CD1c-positive myeloid dendritic cell (primary cell): ENCODE measurements at regions not wholly inside any gene's neighbourhood (a gene's known extent, or its start where the extent isn't known, plus 50 kb on each side); places are given as distances from the start of the nearest gene placed in this dataset.

Experiments used
- DNase-seq: peaks from one replicate; pipeline ENCODE4 v3.0.0-alpha.2; 2016; ENCODE audit errors: extremely low spot score

- DNase-seq = no peak
Observed at GRCh38 chr4:123497340-123497739, 100.7 kb downstream of the SPRY1 start.

DNA sequence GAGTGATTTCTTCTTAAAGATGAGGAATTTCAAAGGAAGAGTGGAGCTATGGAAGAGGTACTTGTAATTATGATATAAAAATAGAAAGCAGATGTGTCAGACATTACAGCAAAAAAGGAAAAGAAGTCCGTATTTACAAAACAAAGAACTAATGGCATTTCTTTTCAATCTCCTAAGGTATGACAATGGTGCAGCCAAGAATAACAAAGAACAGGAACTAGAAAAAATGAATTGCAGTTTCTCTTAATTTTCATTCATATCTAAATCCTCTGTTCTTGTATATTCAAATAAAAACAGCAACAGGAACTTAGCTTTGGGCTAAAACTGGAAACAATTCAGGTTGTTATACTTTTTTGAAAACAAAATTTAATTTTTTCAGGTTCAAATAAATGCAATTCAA is 105.1 kb downstream of the SPRY1 start:
- no peak for DNase-seq

DNA sequence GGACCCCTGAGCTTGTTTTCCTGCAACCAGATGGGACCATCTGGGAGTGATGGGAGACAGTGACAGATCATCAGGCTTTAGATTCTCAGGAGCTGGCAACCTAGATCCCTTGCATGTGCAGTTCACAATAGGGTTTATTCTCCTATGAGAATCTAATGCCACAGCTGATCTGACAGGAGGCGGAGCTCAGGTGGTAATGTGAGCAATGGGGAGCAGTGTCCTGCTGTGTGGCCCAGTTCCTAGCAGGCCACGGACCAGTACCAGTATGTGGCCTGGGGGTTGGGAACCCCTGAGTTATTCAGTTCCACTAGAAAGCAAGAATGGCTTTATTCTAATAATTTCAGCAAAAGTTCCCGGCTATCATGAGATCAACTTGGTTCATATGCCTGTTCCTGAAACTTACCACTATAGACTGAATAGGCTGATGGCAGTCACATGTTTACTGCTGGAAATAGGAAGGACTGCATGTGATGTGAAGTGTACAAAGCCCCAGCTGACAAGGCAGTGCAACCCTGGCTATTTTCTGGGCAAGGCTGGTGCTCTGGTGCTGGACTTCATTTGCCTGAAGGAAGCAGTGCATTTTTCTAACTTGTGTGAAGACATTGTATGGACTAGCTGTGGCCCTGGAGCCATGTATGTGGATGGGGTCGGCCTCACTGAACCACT is 107.2 kb downstream of the SPRY1 start:
- DNase-seq = peak; percentile 30

- peak; percentile 18 for DNase-seq
Observed at GRCh38 chr4:123505095-123506010, 108.8 kb downstream of the SPRY1 start.

GRCh38 chr4:123506011-123506695 is 109.6 kb downstream of the SPRY1 start:
- DNase-seq = no peak

DNA sequence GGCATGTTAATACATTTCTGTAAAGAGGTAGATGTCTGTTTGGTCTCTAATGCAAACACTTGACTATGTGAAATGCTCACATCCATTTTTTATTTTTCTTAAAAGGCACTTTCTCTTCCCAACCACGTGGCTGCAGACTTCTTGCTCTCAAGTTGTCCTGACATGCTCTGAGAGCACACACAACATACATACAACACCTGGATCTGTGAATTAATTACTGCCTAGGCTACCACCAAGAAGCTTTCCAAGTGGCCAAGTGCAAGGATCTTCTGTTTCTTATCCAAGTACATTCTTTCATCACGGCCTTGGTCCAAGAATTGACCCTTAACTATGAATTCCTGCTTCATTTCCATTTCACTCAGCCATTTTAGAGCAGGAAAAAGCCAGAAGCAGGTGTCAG is 110.8 kb downstream of the SPRY1 start:
- DNase-seq = no peak

GRCh38 chr4:123510221-123510620 is 113.6 kb downstream of the SPRY1 start:
- DNase-seq = no peak

DNA sequence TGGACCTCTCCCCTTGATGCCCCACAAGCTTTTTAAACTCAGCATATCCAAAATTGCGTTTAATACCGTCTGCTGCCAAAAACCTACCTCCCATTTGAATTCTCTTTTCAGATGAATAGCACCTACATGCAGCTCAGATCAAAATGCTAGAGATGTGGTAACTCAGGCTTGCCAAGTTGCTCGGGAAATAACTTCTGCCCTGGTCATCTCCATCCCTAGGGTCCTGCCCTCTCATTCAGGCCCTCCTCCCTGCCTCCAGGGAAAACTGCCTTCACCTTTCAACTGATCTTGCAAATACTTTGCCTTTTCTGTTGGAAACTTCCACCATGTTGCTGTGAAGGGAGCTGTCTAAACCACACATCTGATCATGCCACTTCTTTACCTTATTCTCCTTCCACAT is 114.1 kb downstream of the SPRY1 start:
- DNase-seq = no peak

DNA sequence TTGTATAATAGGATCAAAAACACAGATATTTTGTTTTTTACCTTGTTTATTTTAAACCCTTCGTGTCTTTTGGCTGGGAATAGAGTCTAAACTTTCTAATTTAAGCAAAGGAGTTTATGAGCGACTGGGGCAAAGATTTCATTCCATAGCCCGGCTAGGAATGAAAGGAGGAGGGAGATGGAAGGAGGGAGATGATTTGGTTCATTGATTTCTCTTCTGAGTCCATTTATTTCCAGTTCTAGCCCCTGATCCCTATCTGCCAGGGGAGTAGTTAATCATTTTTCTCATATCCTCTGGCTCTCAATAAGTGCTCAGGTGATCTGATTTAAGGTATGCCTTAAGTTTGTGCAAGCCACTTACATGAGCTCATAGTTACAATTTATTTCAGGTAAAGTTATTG is 120.0 kb downstream of the SPRY1 start:
- no peak for DNase-seq

- no peak for DNase-seq
Observed at GRCh38 chr4:123517176-123517575, 120.6 kb downstream of the SPRY1 start.

- no peak for DNase-seq
Observed at GRCh38 chr4:123517971-123518370, 121.4 kb downstream of the SPRY1 start.

DNA sequence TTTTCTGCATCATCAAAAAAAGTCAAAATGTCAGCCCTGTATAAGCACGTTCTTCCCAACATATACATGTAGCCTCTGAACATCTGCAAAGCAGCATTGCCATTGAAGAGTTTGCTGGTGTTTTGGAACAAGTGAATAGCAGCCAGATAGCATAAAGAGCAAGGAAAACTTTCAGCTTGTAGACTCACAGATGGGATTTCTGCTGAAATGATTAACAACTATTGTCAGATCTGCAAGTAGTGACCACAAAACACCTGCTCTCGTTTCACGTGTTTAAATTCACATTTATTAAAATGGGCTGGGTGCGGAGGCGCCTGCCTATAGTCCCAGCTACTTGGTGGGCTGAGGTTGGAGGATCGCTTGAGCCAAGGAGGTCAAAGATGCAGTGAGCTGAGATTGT is 123.7 kb downstream of the SPRY1 start:
- no peak for DNase-seq

- DNase-seq = no peak
Observed at GRCh38 chr4:123522081-123522480, 125.5 kb downstream of the SPRY1 start.

DNA sequence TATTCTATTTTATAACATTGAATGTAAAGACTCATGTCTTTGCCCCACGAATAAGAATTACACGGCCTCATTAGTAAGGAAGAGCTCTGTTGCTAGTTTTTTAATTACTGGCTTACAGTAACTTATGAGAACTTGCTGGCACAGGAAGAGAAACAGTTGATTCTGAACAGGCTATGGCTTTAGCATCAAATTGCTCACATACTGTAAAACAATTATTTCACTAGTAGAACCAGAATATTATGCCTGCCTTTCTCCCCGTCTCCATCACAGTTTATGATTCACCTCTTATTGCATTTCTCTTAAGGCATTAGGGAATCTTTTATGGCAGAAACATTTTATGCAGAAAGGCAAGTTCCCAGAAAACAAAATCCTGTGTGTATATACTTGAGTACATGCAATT is 126.1 kb downstream of the SPRY1 start:
- DNase-seq = no peak

- no peak for DNase-seq
Observed at GRCh38 chr4:123524958-123525628, 128.5 kb downstream of the SPRY1 start.

- DNase-seq = no peak
Observed at GRCh38 chr4:123526511-123526910, 129.9 kb downstream of the SPRY1 start.

- no peak for DNase-seq
Observed at GRCh38 chr4:123528501-123529277, 132.1 kb downstream of the SPRY1 start.

DNA sequence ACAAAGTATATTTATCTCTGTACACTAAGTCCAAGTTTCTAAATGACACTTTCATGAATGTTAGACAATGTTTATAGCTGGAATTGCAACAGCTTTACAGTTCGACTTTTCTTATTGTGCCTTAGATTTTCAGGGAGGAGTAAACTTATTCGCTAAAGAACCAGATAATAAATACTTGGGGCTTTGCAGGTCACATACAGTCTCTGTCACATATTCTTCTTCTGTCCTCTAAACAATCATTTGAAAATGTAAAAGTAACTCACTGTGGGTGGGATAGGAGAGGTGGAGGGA is 132.6 kb downstream of the SPRY1 start:
- no peak for DNase-seq

GRCh38 chr4:123530357-123530756 is 133.8 kb downstream of the SPRY1 start:
- no peak for DNase-seq

DNA sequence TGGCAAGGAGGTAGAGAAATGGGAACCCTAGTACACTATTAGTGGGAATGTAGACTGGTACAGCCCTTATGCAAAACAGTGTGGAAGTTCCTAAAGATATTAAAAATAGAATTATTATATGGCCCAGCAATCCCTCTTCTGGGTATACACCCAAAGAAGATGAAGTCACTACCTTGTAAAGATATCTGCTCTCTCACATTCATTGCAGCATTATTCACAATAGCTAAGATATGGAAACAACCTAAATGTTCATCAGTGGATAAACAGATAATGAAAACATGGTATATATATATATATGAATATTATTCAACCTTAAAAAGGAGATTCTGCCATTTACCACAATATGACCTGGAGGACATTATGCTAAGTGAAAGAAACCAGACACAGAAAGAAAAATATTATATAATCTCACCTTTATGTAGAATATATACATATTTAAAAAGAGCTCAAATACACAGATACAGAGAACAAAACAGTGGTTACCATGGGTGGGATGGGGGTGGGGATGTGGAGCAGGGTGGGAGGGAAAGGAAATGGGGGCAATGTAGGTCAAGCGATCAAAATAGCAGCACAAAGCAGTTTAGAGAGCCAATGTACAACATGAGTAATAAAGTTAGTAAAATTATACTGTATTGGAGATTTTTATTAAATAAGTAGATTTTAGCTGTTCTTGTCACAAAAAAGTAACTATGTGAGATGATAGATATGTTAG is 138.6 kb downstream of the SPRY1 start:
- DNase-seq = no peak

GRCh38 chr4:123536225-123536624 is 139.6 kb downstream of the SPRY1 start:
- no peak for DNase-seq
